T-helper 1 cell (primary cell): ENCODE measurements at regions not wholly inside any gene's neighbourhood (a gene's known extent, or its start where the extent isn't known, plus 50 kb on each side); places are given as distances from the start of the nearest gene placed in this dataset.

Experiments
- DNase-seq, 5 donors: peaks; one replicate each; pipeline ENCODE4 v3.0.0-alpha.2; 2012 to 2020

GRCh38 chr1:10848109-10848684, 51.8 kb upstream of the CASZ1 start:
- no peak for DNase-seq

DNA sequence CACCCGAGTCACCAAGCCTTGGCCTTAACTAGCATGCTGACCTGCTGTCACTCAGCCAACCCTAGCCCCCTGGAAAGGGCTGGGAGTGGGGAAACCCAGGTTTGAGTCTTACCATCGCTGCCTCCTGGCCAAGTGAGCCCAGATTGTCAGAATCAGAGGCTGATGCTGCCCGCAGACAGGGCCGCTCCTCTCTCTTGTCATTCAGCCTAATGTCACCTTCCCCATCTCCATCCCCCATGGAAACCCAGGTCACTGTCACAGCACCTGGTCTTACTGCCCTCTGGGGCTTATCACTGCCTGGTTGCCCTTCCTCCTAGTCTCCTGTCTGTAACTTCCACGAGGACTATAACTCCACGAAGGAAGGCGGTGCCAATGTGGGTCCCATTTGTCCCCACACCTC, 53.6 kb upstream of the CASZ1 start:
- no peak for DNase-seq

- no peak for DNase-seq
Observed at GRCh38 chr1:10851024-10852013, 54.9 kb upstream of the CASZ1 start.

DNA sequence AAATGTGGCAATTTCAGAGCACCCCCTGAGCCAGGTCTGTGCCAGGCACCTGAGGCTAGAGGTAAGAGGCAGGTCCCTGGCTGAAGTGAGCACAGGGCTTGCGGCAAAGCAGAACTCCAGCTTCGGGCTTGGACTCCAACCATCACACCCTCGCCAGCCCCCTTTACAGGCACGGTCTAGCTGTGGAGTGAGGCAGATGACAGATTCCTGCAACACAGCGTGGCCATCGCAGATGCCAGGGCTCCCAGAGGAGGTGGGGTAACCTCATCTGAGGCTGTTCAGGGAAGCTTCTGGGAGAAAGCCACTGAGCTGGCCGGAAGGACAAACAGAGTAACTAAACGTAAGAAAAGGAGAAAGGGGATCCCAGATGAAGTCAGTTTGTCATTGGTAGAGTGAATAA, 55.6 kb upstream of the CASZ1 start:
- DNase-seq, result no peak

- DNase-seq, result no peak
Observed at GRCh38 chr1:10852486-10852885, 56.0 kb upstream of the CASZ1 start.

DNA sequence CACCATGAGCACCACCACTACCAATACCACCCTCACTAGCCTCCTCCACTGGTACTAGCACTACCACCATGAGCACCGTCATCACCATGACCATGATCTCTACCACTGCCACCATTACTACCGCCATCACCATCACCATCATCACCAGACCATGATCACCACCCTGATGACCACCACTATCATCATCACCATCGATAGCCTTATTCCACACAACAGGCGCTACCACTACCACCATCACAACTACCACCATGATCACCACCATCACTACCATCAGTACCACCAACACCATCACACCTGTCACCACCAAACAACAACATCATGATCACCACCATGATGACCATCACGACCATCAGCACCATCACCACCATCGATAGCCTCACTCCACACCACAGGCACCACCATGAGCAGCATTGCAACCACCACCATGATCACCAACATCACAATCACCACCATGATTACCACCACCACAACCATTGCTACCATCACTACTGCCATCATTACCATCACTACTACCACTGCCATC, 56.6 kb upstream of the CASZ1 start:
- no peak for DNase-seq

DNA sequence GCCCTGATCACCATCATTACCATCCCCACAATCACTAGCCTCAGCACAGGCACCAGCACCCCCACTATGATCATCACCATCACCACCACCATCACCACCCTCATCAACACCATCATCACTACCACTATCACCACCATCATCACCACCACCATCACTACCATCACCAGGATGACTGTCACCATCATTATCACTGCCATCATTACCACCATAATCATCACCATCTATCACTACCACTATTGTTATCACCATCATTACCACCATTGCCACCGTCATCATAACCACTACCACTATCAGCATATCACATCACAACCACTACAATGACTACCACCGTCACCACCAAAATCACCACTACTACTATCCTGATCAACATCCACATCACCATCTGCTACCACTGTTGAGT, 57.3 kb upstream of the CASZ1 start:
- DNase-seq, result no peak

GRCh38 chr1:10854856-10855459, 58.5 kb upstream of the CASZ1 start:
- no peak for DNase-seq

DNA sequence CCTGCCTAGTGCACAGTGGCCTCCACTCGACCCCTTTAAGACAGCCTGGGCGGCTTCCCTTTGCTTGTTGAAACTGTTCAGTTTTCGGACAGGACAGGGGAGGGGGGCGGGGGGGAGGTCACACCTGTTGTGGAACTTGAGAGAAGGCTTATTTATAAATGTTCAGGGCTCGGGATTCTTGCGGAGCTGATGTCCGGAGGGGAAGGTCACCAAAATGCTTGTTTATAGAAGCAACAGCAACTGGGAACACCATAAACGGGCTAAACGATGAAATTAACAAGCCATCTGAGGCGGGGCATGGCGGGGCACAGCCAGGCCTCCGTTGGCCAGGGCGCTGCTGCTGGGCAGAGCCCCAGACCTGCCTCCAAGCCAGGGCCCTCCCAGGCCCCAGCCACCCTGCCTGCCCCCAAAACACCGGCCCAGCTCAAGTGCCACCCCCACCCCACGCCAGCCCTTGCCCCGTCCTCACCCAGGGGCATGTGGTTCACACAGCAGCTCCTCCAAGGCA, 59.8 kb upstream of the CASZ1 start:
- DNase-seq, result no peak

DNA sequence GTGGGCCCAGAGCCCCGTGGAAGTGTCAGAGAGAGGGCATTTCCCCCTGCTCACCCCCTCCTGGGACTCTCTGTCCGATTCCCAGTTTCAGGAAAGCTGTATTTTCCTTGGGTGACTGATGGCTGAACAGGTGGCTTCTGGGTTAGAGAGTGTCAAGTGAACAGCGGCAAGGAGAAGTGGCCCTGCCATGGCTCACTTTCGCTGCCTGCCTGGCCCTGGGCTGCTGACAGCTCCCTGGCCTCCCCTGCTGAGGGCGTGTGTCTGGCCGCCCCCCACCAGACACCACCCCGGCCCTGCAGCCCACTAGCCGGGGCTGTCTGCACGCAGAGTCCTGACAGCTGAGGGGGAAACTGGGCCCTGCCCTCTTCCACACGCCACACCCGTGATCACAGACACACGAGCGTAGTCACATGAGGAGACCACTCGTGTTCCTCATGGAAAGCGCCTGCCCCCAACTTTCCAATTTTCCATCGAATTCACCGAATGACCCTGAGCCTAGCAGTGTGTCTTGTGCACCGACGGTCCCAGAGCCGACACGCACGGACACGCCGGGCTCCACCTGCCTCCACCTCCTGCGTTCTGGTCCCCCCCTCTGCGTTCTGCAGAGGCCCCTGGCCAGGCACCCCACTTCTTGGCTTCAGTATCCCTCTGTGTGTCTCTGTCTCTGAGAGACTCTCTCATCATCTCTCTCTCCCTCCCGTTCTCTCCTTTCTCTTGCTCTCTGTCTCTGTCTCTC, 60.6 kb upstream of the CASZ1 start:
- no peak for DNase-seq

DNA sequence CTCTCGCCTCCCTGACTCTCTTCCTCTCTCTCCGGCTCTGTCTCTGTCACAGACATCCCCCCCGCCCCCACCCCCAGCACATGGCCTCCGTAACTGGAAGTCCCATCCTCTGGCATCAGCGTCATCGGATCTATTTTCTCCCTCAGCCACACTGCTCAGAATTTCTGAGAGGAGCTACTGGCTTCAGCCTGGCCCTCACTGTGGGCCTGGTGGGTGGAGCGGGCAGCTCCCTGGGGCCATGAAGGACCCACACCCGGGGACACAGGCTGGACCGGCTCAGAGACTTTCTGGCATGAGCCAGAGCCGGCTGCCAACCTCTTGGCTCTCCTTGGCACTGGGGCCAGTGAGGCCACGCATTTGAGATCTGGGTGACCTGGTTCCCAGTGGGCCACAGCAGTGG, 61.2 kb upstream of the CASZ1 start:
- no peak for DNase-seq

- DNase-seq, result no peak
Observed at GRCh38 chr1:10860218-10860617, 63.8 kb upstream of the CASZ1 start.

GRCh38 chr1:10860682-10861081, 64.2 kb upstream of the CASZ1 start:
- DNase-seq, result no peak

DNA sequence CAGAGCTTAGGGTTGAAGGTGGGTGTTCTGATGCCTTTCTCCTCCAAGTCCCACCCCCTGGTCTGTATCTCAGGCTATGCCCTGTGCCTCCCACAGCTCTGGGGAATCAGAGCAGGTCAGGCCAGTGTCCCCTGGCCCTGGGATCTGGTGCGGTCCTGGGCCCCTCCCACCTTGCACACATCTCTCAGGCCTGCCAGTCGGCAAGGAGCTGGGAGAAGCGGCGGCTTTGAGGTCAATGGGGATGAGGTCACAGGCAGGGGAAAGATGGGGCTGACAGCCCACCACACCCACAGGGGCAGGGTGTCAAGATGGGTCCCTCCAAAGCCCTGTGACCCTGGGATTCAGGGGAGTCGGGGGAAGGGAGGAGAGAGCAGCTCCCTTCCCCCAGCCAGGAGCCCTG, 65.4 kb upstream of the CASZ1 start:
- DNase-seq, result no peak

DNA sequence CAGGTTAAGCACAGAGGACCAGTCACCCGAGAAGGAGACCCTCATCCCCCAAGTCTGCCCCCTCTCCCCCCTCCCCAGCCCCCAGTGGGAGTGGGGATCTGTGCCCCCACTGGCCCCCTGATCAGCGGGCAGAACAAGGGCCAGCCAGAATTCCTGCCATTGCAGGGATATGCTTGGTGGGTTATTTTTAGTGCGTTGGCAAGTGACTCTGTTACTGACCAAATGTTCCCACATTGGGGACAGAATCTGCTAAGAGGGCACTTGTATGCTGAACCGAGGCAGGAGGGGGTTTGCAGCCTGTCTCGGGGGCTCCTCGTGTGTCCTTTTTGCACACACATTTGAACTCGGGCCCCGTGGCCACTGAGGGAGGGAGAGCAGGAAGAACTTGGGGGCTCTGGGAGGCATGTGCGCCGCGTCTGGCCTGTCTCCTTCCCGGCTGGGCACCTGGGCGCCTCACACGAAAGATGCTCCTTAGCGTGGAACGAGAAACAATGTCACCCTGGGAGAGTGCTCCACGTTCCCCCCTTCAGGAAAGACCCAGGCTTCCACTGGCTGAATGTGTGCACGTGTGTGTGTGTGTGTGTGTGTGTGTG, 66.4 kb upstream of the CASZ1 start:
- no peak for DNase-seq

DNA sequence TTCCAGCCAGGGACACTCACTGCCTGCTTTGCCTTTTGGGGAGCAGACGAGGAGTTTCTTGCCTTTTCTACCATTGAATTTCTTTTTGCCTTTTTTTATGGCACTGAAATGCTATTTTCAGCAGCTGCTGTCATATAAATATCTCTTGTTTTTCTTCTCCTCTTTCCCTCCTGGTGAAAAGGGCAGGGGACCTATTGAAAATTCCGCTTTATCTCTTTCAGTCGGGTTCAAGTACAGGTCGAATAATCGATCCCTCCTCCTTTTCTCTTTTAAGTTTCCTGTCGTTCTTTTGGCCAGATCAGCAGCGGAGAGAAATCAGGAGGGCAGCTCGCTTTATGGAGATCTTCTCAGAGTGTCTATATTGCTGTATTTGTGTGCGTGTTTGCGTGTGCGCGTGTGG, 67.4 kb upstream of the CASZ1 start:
- DNase-seq, result no peak

GRCh38 chr1:10864776-10865175, 68.3 kb upstream of the CASZ1 start:
- DNase-seq, result no peak

- no peak for DNase-seq
Observed at GRCh38 chr1:10865518-10866320, 69.3 kb upstream of the CASZ1 start.

DNA sequence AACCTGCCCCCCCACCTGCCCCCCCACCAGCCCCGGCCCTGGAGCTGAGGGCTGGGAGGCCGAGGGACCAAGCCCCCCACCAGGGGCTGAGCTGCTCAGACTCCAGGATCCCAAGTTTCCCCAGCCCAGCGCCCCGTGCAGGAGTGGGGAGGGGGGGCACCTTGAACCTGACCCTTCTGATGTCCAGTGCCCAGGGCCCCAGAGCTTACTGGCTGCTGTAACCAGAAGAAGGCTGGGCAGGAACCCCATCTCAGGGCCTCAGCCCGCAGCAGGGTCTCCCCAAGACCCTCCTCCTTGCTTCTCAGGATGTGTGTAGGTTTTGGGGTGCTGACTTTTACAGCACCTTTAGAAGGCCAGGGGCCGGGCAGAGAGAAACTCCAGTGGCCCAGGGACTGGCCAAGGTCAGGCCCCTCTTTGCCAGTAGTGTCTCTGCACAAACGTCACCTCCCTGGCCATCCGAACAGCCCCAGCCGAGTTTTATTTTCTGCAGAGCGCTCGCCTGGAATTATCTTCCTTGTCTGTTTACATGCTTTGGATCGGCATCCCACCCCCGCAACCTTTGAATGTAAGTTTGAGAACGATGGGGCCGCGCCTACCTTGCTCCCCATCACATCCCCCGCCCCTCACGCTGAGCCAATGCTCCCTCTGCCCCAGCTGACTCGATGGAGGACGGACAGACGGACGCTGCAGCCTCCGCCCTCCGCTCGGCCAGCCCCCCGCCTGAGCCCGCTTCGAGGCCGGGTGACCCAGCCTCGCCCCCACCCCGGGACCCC, 70.1 kb upstream of the CASZ1 start:
- peak in 1 of 5 donors; percentile 9 for DNase-seq

DNA sequence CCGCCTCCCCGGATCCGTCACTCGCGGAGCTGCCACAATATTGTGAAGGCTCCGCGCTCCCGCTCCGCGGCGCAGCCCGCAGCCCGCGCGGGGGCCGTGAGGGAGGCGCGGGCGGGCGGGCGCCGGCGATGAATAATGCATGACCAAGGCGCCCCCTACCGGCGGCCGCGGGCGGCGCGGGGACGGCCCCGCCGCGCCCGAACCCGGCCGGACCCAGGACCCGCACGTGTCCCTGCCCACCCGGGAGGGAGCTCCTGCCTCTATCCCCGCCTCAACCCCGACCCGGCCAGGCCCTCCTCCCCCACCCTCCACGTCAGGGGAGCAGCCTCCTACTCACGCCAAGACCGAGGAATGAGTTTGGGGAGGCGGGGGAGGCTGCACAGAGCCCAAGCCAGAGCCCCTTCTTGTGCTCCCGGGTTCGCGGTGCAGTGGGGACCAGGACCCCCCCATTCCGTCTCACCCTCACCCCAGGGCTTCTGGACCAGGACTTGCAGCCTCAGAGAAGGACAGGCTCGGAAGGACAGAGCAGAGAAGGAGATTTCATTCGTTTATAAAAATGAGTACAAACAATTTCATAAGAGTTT, 70.8 kb upstream of the CASZ1 start:
- DNase-seq, result peak; percentile 25 to 63 (median 50)
